Stomach smooth muscle (tissue), 2 donors: ENCODE measurements at regions not wholly inside any gene's neighbourhood (a gene's known extent, or its start where the extent isn't known, plus 50 kb on each side); places are given as distances from the start of the nearest gene placed in this dataset.

Source experiments
- H3K27ac ChIP-seq: one replicate; pipeline ENCODE4 v1.7.0; 2013; ENCODE audit warnings: mild to moderate bottlenecking, low read length, inconsistent platforms
- H3K27me3 ChIP-seq, 2 donors: one replicate each; pipeline ENCODE4 v1.7.0; 2013; ENCODE audit warnings: low read length in 2 of 2; ENCODE audit not compliant: insufficient read depth in 2 of 2, control insufficient read depth in 1 of 2
- H3K36me3 ChIP-seq, 2 donors: one replicate each; pipeline ENCODE4 v1.7.0; 2013; ENCODE audit warnings: low read length in 2 of 2; ENCODE audit not compliant: control insufficient read depth in 2 of 2, insufficient read depth in 2 of 2
- H3K4me1 ChIP-seq: one replicate; pipeline ENCODE4 v1.7.0; 2013; ENCODE audit warnings: low read length; ENCODE audit not compliant: control insufficient read depth, insufficient read depth
- H3K4me3 ChIP-seq, 2 donors: one replicate each; pipeline ENCODE4 v1.7.0; 2013; ENCODE audit warnings: low read length in 2 of 2
- H3K9ac ChIP-seq, 2 donors: one replicate each; pipeline ENCODE4 v1.7.0; 2013; ENCODE audit warnings: low read length in 2 of 2, mild to moderate bottlenecking in 1 of 2
- H3K9me3 ChIP-seq, 2 donors: one replicate each; pipeline ENCODE4 v1.7.0; 2013; ENCODE audit warnings: low read length in 2 of 2; ENCODE audit not compliant: control insufficient read depth in 2 of 2
- donor health status: healthy.
- donor health status: Pancreatic carcinoma.

DNA sequence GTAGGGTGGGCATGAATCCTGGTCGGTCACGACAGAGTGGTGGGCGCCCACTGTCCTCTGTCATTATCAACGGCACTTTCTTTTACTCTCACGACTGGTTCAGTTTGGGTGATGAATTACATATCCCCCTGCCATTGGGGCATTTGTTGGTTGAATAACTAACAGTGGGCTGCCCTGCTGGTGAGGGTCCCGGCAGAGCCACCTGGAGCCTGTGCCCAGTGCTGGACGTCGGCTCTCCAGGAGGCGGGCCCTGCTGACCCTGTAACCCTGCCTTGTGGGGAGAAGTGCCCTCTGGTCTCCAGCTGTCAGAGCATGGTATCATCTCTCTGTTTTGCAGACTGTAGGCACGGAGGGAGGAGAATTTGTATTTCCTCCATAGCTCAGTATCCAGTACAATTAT lies 199.1 kb downstream of the GLRX3 start:
- Histone ChIP-seq H3K9me3 (no peaks in the 10 kb centered on the region), H3K27me3 (no peaks in the 10 kb centered on the region), H3K27ac (no peak overlapping the region), H3K4me1 (no peaks in the 10 kb centered on the region), H3K9ac (no peak overlapping the region), H3K4me3 (no peak overlapping the region), H3K36me3 (no peaks in the 10 kb centered on the region)

GRCh38 chr10:130336617-130337304 lies 200.6 kb downstream of the GLRX3 start:
- Histone ChIP-seq H3K9me3 (peaks cover 0 to 3% of the 10 kb centered on the region in 2 donors), H3K4me1 (no peaks in the 10 kb centered on the region), H3K4me3 (no peak overlapping the region), H3K9ac (no peak overlapping the region), H3K36me3 (no peaks in the 10 kb centered on the region), H3K27me3 (no peaks in the 10 kb centered on the region), H3K27ac (no peak overlapping the region)

- no peak overlapping the region for H3K27ac ChIP-seq
Observed at GRCh38 chr10:130337305-130337640, 201.1 kb downstream of the GLRX3 start.

DNA sequence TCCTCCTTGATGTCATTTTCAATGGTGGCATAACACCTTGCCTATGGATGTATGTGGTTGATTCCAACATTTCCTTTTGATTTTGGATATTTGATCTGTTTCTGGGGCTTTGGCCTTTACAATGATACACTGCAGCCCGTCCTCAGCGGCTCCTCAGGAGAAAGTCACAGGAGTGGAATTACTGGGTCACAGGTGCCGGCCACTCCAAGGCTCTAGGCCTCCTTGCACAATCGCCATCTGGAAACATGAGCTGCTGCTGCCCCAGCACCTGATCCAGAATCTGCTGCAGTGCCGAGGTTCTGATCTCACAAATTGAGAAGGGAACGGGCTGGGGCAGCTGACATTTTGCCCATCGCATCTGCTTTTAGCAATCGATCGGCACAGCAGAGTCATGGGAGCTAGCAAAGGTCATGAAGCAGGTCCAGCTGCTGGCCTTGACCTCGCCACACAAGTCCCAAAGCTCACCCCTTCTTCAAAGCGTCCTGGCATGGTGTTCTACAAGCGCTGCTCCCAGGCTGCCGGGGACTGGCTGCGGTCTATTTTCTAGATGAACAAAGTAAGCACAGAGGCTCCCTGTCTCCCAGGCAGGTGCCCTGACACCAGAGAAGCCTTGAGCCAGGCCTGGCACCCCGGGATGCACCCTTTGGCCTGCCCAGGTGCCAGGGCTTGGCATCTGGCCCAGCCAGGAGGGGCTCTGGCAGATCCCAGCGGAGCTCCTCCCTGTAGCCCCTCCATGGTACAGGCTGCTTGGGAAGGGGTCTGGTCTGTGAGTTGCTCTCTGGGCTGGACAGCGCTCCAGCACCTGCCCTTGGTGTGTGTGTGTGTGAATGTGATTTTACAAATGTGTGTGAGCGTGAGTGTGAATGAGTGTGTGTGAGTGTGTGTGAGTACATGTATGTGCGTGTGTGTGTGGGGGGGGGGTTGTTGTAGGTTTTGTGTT lies 201.8 kb downstream of the GLRX3 start:
- H3K27me3 ChIP-seq, result peaks cover 0 to 2% of the 10 kb centered on the region in 2 donors
- H3K9ac ChIP-seq, result no peak overlapping the region
- no peak overlapping the region for H3K4me3 ChIP-seq
- H3K4me1 ChIP-seq, result no peaks in the 10 kb centered on the region
- H3K36me3 ChIP-seq, result no peaks in the 10 kb centered on the region
- peaks cover 0 to 3% of the 10 kb centered on the region in 2 donors for H3K9me3 ChIP-seq
- no peak overlapping the region for H3K27ac ChIP-seq

More at GRCh38 chr10:130337305-130337640, 201.1 kb downstream of the GLRX3 start:
- Histone ChIP-seq H3K27me3 (peaks cover 0 to 2% of the 10 kb centered on the region in 2 donors), H3K4me1 (no peaks in the 10 kb centered on the region), H3K4me3 (no peak overlapping the region), H3K9me3 (peaks cover 0 to 3% of the 10 kb centered on the region in 2 donors), H3K9ac (no peak overlapping the region), H3K36me3 (no peaks in the 10 kb centered on the region)

DNA sequence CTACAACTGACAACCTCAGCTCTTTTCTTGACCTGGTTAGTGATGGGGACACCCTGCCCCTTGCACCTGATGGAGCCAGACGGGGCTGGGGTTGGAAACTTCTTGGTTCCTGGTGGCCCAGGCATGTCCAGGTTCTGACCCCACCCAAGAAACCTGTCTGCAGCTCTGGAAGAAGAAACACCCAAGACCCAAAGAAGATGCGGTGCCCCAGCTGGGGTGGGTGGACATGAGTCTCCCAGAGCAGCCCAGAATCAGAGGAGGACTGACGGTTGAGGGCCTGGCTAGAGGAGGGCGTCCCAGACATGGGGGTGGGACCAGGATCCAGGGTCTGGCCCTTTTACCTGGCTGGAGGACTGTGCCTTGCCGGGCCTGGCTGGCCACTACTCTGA lies 202.4 kb downstream of the GLRX3 start:
- Histone ChIP-seq H3K36me3 (no peaks in the 10 kb centered on the region), H3K27ac (no peak overlapping the region), H3K27me3 (peaks cover 0 to 2% of the 10 kb centered on the region in 2 donors), H3K9me3 (peaks cover 0 to 3% of the 10 kb centered on the region in 2 donors), H3K4me3 (no peak overlapping the region), H3K4me1 (no peaks in the 10 kb centered on the region), H3K9ac (no peak overlapping the region)

DNA sequence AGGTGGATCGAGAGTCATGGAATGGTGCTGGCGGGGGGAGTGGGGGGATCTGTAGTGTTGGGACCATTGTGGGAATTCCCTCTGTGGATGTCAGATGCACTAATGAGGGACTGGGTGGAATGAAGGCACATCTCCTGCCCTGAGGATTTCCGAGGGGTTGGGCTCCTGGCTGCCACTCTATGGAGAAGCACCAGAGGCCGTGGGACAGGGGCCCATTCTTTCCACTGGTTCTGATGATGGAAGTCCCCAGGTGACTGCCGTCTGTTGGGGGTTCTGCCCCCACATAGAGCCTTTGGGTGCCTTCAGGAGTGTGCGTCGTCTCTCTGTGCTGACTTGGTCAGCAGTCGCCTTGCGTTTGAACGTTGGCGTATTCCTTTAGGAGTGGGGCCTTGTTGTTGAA lies 202.9 kb downstream of the GLRX3 start:
- H3K36me3 ChIP-seq, result no peaks in the 10 kb centered on the region
- no peaks in the 10 kb centered on the region for H3K4me1 ChIP-seq
- H3K9ac ChIP-seq, result no peak overlapping the region
- no peak overlapping the region for H3K4me3 ChIP-seq
- peaks cover 0 to 2% of the 10 kb centered on the region in 2 donors for H3K27me3 ChIP-seq
- H3K27ac ChIP-seq, result no peak overlapping the region
- peaks cover 0 to 3% of the 10 kb centered on the region in 2 donors for H3K9me3 ChIP-seq

DNA sequence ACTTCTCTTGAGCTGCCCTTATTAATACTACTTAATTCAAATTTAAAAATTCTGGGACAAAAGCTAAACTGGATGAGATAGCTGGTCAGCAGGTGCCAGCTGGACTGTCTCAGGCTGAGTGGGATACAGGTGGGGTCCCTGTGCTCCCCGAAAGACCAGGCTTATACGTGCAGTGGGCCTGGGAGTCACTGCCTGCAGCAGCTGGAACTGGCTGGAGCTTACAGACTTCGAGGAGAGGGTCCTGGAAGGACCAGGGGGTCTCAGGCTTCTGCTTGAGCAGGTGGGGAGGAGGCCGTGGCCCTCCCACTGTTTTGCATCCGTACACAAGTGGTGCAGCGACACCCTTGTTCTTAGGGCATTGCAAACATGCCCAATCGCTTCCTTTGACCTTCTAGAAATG lies 203.7 kb downstream of the GLRX3 start:
- H3K4me3 ChIP-seq, result no peak overlapping the region
- peaks cover 0 to 3% of the 10 kb centered on the region in 2 donors for H3K9me3 ChIP-seq
- H3K27ac ChIP-seq, result no peak overlapping the region
- H3K4me1 ChIP-seq, result no peaks in the 10 kb centered on the region
- peaks cover 0 to 2% of the 10 kb centered on the region in 2 donors for H3K27me3 ChIP-seq
- H3K9ac ChIP-seq, result no peak overlapping the region
- H3K36me3 ChIP-seq, result no peaks in the 10 kb centered on the region

DNA sequence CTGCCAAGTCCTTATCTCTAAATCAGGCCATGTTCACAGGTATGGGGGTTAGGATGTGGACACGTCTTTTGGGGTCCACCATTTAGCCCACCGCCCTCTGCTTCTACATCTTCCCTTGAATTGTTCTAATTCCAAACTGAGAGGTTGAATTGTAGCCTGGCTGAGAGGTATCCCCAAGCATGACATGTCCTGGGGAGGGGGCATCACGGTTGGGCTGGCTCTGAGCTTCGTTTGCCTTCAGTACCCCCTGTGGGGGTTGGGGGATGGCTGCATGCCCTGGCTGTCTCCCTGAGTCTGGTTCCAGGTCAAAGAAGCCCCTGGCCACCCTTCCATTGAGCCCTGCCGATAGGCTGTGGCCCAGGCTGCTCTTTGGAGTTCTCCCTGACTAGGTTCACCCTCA lies 204.6 kb downstream of the GLRX3 start:
- Histone ChIP-seq H3K9me3 (peaks cover 0 to 3% of the 10 kb centered on the region in 2 donors), H3K9ac (no peak overlapping the region), H3K36me3 (no peaks in the 10 kb centered on the region), H3K27me3 (peaks cover 0 to 2% of the 10 kb centered on the region in 2 donors), H3K4me3 (no peak overlapping the region), H3K27ac (no peak overlapping the region), H3K4me1 (no peaks in the 10 kb centered on the region)

DNA sequence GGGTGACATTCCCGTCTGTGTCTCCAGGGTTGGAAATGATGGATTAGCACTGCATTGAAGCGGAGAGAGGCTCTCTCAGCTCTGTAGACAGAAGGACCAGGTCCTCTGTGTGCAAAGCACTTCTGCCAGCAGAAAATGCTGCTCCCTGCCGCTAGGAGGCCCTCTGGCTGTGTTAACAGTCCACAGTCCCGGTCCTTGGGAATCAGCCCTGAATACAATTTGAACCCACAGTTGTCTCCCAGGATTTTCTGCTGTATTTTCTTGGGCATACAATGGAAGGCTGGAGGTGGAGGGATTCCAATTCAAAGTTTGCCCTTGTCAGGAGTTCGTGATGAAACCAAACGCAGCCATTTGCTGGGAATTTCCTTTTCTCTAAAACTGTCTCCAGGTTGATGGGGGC lies 205.2 kb downstream of the GLRX3 start:
- H3K9me3 ChIP-seq, result peaks cover 0 to 3% of the 10 kb centered on the region in 2 donors
- H3K9ac ChIP-seq, result no peak overlapping the region
- H3K27ac ChIP-seq, result no peak overlapping the region
- peaks cover 0 to 2% of the 10 kb centered on the region in 2 donors for H3K27me3 ChIP-seq
- no peaks in the 10 kb centered on the region for H3K36me3 ChIP-seq
- H3K4me1 ChIP-seq, result no peaks in the 10 kb centered on the region
- H3K4me3 ChIP-seq, result no peak overlapping the region

- Histone ChIP-seq H3K27ac (no peak overlapping the region), H3K4me1 (no peaks in the 10 kb centered on the region), H3K4me3 (no peak overlapping the region), H3K36me3 (no peaks in the 10 kb centered on the region), H3K27me3 (peaks cover 0 to 2% of the 10 kb centered on the region in 2 donors), H3K9me3 (peaks cover 2 to 8% of the 10 kb centered on the region in 2 donors), H3K9ac (no peak overlapping the region)
Observed at GRCh38 chr10:130345728-130346127, 209.5 kb downstream of the GLRX3 start.

DNA sequence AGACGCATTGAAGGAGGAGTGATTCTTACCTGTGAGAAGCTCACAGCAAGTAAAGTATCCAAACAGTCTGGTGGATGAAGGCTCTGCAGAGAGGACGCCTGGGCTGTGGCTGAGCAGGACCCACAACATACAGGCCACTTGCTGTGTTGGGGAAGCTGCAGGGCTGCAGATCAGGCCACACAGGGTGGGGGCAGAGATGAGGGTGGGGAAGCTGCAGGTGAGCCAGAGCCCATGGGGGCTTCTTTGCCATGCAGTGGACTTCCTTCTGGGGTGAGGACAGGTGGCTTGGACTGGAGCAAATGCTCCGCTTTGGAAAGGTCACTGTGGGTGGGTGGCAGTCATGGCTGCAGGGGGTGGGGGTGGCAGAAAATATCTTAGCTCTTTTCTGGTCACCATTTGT lies 214.8 kb downstream of the GLRX3 start:
- peaks cover 0 to 8% of the 10 kb centered on the region in 2 donors for H3K9me3 ChIP-seq
- no peak overlapping the region for H3K9ac ChIP-seq
- no peaks in the 10 kb centered on the region for H3K4me1 ChIP-seq
- no peak overlapping the region for H3K27ac ChIP-seq
- no peak overlapping the region for H3K4me3 ChIP-seq
- no peaks in the 10 kb centered on the region for H3K27me3 ChIP-seq
- H3K36me3 ChIP-seq, result no peaks in the 10 kb centered on the region
